ENCODE measurements at regions not wholly inside any gene's neighbourhood (a gene's known extent, or its start where the extent isn't known, plus 50 kb on each side); places are given as distances from the start of the nearest gene placed in this dataset.
"Not testable (repeated sequence)": the region's sequence is repeated elsewhere in the genome, so short reads cannot be mapped to it uniquely, and the experiment has no call there.

- Mint-ChIP-seq H3K27ac (no peak overlapping the region), H3K4me3 (no peak overlapping the region), H3K27me3 (ENCODE audit: low read depth, poor library complexity) (peaks cover 6% of the 10 kb centered on the region), H3K9me3 (peaks cover 4% of the 10 kb centered on the region), H3K36me3 (ENCODE audit: low read depth) (no peaks in the 10 kb centered on the region), H3K4me1 (no peaks in the 10 kb centered on the region)
- DNase-seq: no peak
- no peak for TF ChIP-seq CTCF (IDR thresholded peaks at IDR 0.05)
Measured at GRCh38 chr14:70256601-70257000, 67.8 kb upstream of the SLC8A3 start.

GRCh38 chr14:70255071-70256057 is 66.6 kb upstream of the SLC8A3 start:
- not testable (repeated sequence) for H3K27me3 Mint-ChIP-seq (ENCODE audit: low read depth, poor library complexity); H3K4me1 Mint-ChIP-seq; H3K27ac Mint-ChIP-seq; H3K9me3 Mint-ChIP-seq; H3K36me3 Mint-ChIP-seq (ENCODE audit: low read depth)
- peak overlapping the region; percentile 74 for H3K4me3 Mint-ChIP-seq
- peak; percentile 59 for DNase-seq

GRCh38 chr14:70254476-70254961 is 65.8 kb upstream of the SLC8A3 start:
- no peaks in the 10 kb centered on the region for H3K36me3 Mint-ChIP-seq (ENCODE audit: low read depth)
- H3K4me1 Mint-ChIP-seq: no peaks in the 10 kb centered on the region
- H3K4me3 Mint-ChIP-seq: peak overlapping the region; percentile 72
- TF ChIP-seq CTCF (IDR thresholded peaks at IDR 0.05): no peak
- DNase-seq: peak; percentile 61
- H3K27me3 Mint-ChIP-seq (ENCODE audit: low read depth, poor library complexity): peaks cover 6% of the 10 kb centered on the region
- peaks cover 4% of the 10 kb centered on the region for H3K9me3 Mint-ChIP-seq
- no peak overlapping the region for H3K27ac Mint-ChIP-seq

GRCh38 chr14:70253547-70253946 is 64.8 kb upstream of the SLC8A3 start:
- H3K4me3 Mint-ChIP-seq: peak overlapping the region; percentile 72
- H3K36me3 Mint-ChIP-seq (ENCODE audit: low read depth); H3K9me3 Mint-ChIP-seq; H3K4me1 Mint-ChIP-seq; H3K27ac Mint-ChIP-seq; H3K27me3 Mint-ChIP-seq (ENCODE audit: low read depth, poor library complexity); DNase-seq: not testable (repeated sequence)

GRCh38 chr14:70245026-70245425 is 56.3 kb upstream of the SLC8A3 start:
- DNase-seq: no peak
- Mint-ChIP-seq H3K27me3 (ENCODE audit: low read depth, poor library complexity) (no peaks in the 10 kb centered on the region), H3K4me3 (no peak overlapping the region), H3K9me3 (peaks cover 14% of the 10 kb centered on the region), H3K4me1 (peaks cover 2% of the 10 kb centered on the region), H3K36me3 (ENCODE audit: low read depth) (no peaks in the 10 kb centered on the region), H3K27ac (no peak overlapping the region)
- no peak for TF ChIP-seq CTCF (IDR thresholded peaks at IDR 0.05)

- DNase-seq: no peak
- H3K4me1 Mint-ChIP-seq: peaks cover 9% of the 10 kb centered on the region
- H3K27ac Mint-ChIP-seq: no peak overlapping the region
- no peak overlapping the region for H3K4me3 Mint-ChIP-seq
- H3K9me3 Mint-ChIP-seq: peaks cover 14% of the 10 kb centered on the region
- no peak for TF ChIP-seq CTCF (IDR thresholded peaks at IDR 0.05)
- peaks cover 7% of the 10 kb centered on the region for H3K27me3 Mint-ChIP-seq (ENCODE audit: low read depth, poor library complexity)
- no peaks in the 10 kb centered on the region for H3K36me3 Mint-ChIP-seq (ENCODE audit: low read depth)
Measured at GRCh38 chr14:70239802-70240201, 51.1 kb upstream of the SLC8A3 start.

GRCh38 chr14:70238635-70239034 is 49.9 kb upstream of the SLC8A3 start:
- H3K27ac Mint-ChIP-seq; H3K36me3 Mint-ChIP-seq (ENCODE audit: low read depth); H3K4me3 Mint-ChIP-seq; H3K4me1 Mint-ChIP-seq; DNase-seq: not testable (repeated sequence)
- Mint-ChIP-seq H3K27me3 (ENCODE audit: low read depth, poor library complexity) (peaks cover 11% of the 10 kb centered on the region), H3K9me3 (peaks cover 14% of the 10 kb centered on the region)
